ENCODE measurements at regions not wholly inside any gene's neighbourhood (a gene's known extent, or its start where the extent isn't known, plus 50 kb on each side); places are given as distances from the start of the nearest gene placed in this dataset.
A peak's percentile ranks its signal among the peaks of the same experiment; 100 is the strongest.

- TF ChIP-seq EGR1 (IDR thresholded peaks at IDR 0.05) (peak; percentile 95), TAF1 (IDR thresholded peaks at IDR 0.05; ENCODE audit: low read depth) (no peak), RAD21 (IDR thresholded peaks at IDR 0.05; ENCODE audit: low read depth) (peak; percentile 12; the same call in 1 of the 2 replicates)
Observed at GRCh38 chr6:71468841-71469700, 180.5 kb downstream of the OGFRL1 start.

Data from Ishikawa (cell line).